H1 (cell line): ENCODE measurements at regions not wholly inside any gene's neighbourhood (a gene's known extent, or its start where the extent isn't known, plus 50 kb on each side); places are given as distances from the start of the nearest gene placed in this dataset.

ENCODE experiments used
- CTCF ChIA-PET: fragments of 300-600 bp; sonication (Branson Sonifier 250); formaldehyde crosslinking; loops from one replicate; lab custom pipeline; 2021; ENCODE audit not compliant: partially characterized antibody; lab: Charles Lee
- POLR2A ChIA-PET: fragments of 300-600 bp; sonication (Branson Sonifier 250); formaldehyde crosslinking; loops from one replicate; lab custom pipeline; 2021; ENCODE audit warnings: inconsistent platforms; ENCODE audit not compliant: partially characterized antibody; lab: Charles Lee
- DNase-seq, 2 experiments: peaks; one replicate each; pipeline versions ENCODE4 v3.0.0 to v3.0.0-alpha.2; 2010 to 2022; ENCODE audit warnings: low spot score in 2 of 2, low read depth in 1 of 2, mixed read lengths in 1 of 2
- FAIRE-seq: peaks from 2 replicates; lab custom pipeline; 2011; peaks lifted over from hg19 to GRCh38; lab: Jason Lieb, UNC
- H2AFZ ChIP-seq: 2 replicates; pipeline ENCODE4 v1.8.1; 2012; ENCODE audit warnings: low read length, inconsistent platforms
- H2AK5ac ChIP-seq: 2 replicates; pipeline ENCODE4 v1.6.1; 2013; ENCODE audit warnings: low read depth, low read length
- H2BK120ac ChIP-seq: replicated peaks from 2 replicates; pipeline ENCODE3; 2013; ENCODE audit warnings: low read depth, low read length, inconsistent platforms
- H2BK12ac ChIP-seq: 2 replicates; pipeline ENCODE4 v1.6.1; 2013; ENCODE audit warnings: low read depth, low read length
- H2BK15ac ChIP-seq: 2 replicates; pipeline ENCODE4 v1.6.1; 2013; ENCODE audit warnings: low read length
- H2BK20ac ChIP-seq: 2 replicates; pipeline ENCODE4 v1.6.1; 2013; ENCODE audit warnings: low read length
- H2BK5ac ChIP-seq: 2 replicates; pipeline ENCODE4 v1.6.1; 2013; ENCODE audit warnings: low read depth, low read length
- H3K14ac ChIP-seq: 2 replicates; pipeline ENCODE4 v1.6.1; 2013; ENCODE audit warnings: inconsistent platforms; ENCODE audit not compliant: insufficient read length
- H3K18ac ChIP-seq: 2 replicates; pipeline ENCODE4 v1.6.1; 2013; ENCODE audit warnings: low read length; ENCODE audit errors: extremely low read depth
- H3K23ac ChIP-seq: 2 replicates; pipeline ENCODE4 v1.6.1; 2013; ENCODE audit warnings: inconsistent platforms; ENCODE audit not compliant: insufficient read length
- H3K23me2 ChIP-seq: 2 replicates; pipeline ENCODE4 v1.6.1; 2013; ENCODE audit warnings: low read depth, low read length
- H3K27ac ChIP-seq: 2 replicates; pipeline ENCODE4 v1.6.1; 2011; ENCODE audit warnings: low read depth, low read length, inconsistent platforms
- H3K27me3 ChIP-seq, 4 experiments: replicated peaks in 1 of 4; 1 replicate in 1 of 4; 2 replicates in 3 of 4; pipeline versions ENCODE4 v1.6.1 to v1.8.1; 2011 to 2013; ENCODE audit warnings: low read length in 3 of 4, mild to moderate bottlenecking in 3 of 4, inconsistent platforms in 2 of 4, mixed read lengths in 2 of 4, moderate library complexity in 1 of 4; ENCODE audit not compliant: control insufficient read depth in 3 of 4, insufficient read depth in 3 of 4; ENCODE audit errors: extremely low read depth in 1 of 4
- H3K36me3 ChIP-seq, 4 experiments: 2 replicates each; pipeline versions ENCODE4 v1.6.1 to v1.8.1; 2011 to 2013; ENCODE audit warnings: mild to moderate bottlenecking in 4 of 4, low read length in 3 of 4, moderate library complexity in 2 of 4, control low read depth in 1 of 4, inconsistent platforms in 1 of 4; ENCODE audit not compliant: insufficient read depth in 4 of 4, control insufficient read depth in 2 of 4
- H3K4ac ChIP-seq: replicated peaks from 2 replicates; pipeline ENCODE3; 2013; ENCODE audit warnings: low read length, low read depth, mixed read lengths, inconsistent platforms; ENCODE audit not compliant: insufficient read length
- H3K4me1 ChIP-seq, 4 experiments: replicated peaks in 1 of 4; 1 replicate in 1 of 4; 2 replicates in 3 of 4; pipeline versions ENCODE4 v1.6.1 to v1.8.1; 2011 to 2013; ENCODE audit warnings: low read length in 3 of 4, inconsistent platforms in 2 of 4, mixed read lengths in 1 of 4; ENCODE audit not compliant: insufficient read depth in 4 of 4, control insufficient read depth in 3 of 4
- H3K4me2 ChIP-seq, 2 experiments: 2 replicates each; pipeline versions ENCODE4 v1.6.1 to v1.8.1; 2011 to 2013; ENCODE audit warnings: low read depth in 2 of 2, low read length in 2 of 2, control low read depth in 1 of 2, inconsistent platforms in 1 of 2, mild to moderate bottlenecking in 1 of 2; ENCODE audit not compliant: insufficient read depth in 1 of 2
- H3K4me3 ChIP-seq, 4 experiments: fragments of 200-600, 300-600 bp in 1 of 4; sonication (generic), shearing (Covaris generic), sonication (Bioruptor Twin) in 1 of 4; 2 replicates each; pipeline versions ENCODE4 v1.5.1 to v1.8.1; 2011 to 2016; ENCODE audit warnings: low read length in 4 of 4, low read depth in 3 of 4, control low read depth in 2 of 4, inconsistent platforms in 2 of 4, mild to moderate bottlenecking in 2 of 4, mixed read lengths in 1 of 4, moderate library complexity in 1 of 4; ENCODE audit not compliant: insufficient read depth in 2 of 4; ENCODE audit errors: extremely low read depth in 1 of 4
- H3K56ac ChIP-seq: replicated peaks from 2 replicates; pipeline ENCODE3; 2013; ENCODE audit warnings: low read depth, mild to moderate bottlenecking, mixed read lengths, low read length, inconsistent platforms; ENCODE audit not compliant: insufficient read length
- H3K79me1 ChIP-seq: 2 replicates; pipeline ENCODE4 v1.6.1; 2013; ENCODE audit warnings: low read depth, low read length, control low read depth
- H3K79me2 ChIP-seq, 2 experiments: 2 replicates each; pipeline versions ENCODE4 v1.6.1 to v1.8.1; 2012 to 2013; ENCODE audit warnings: low read length in 2 of 2, mild to moderate bottlenecking in 2 of 2, inconsistent platforms in 1 of 2; ENCODE audit not compliant: insufficient read depth in 2 of 2, control insufficient read depth in 1 of 2
- H3K9ac ChIP-seq, 4 experiments: replicated peaks in 1 of 4; 1 replicate in 1 of 4; 2 replicates in 3 of 4; pipeline versions ENCODE4 v1.6.1 to v1.8.1; 2011 to 2013; ENCODE audit warnings: low read depth in 3 of 4, low read length in 3 of 4, control low read depth in 2 of 4, mild to moderate bottlenecking in 2 of 4, moderate library complexity in 2 of 4, inconsistent platforms in 1 of 4; ENCODE audit errors: extremely low read depth in 1 of 4
- H3K9me3 ChIP-seq, 2 experiments: 2 replicates each; pipeline versions ENCODE4 v1.6.1 to v1.8.1; 2012 to 2013; ENCODE audit warnings: mild to moderate bottlenecking in 2 of 2, moderate library complexity in 2 of 2, control low read depth in 1 of 2, inconsistent platforms in 1 of 2, low read depth in 1 of 2, low read length in 1 of 2, mixed read lengths in 1 of 2; ENCODE audit not compliant: insufficient read depth in 2 of 2
- H4K20me1 ChIP-seq, 2 experiments: replicated peaks in 1 of 2; 2 replicates each; pipeline versions ENCODE3 to v1.8.1; 2011 to 2013; ENCODE audit warnings: inconsistent platforms in 2 of 2, low read length in 2 of 2, mild to moderate bottlenecking in 1 of 2; ENCODE audit not compliant: insufficient read depth in 2 of 2, control insufficient read depth in 1 of 2
- H4K5ac ChIP-seq: 2 replicates; pipeline ENCODE4 v1.6.1; 2013; ENCODE audit warnings: low read length, low read depth, mixed read lengths, inconsistent platforms; ENCODE audit not compliant: insufficient read length
- H4K8ac ChIP-seq: 2 replicates; pipeline ENCODE4 v1.8.0; 2013; ENCODE audit warnings: mild to moderate bottlenecking, moderate library complexity, low read length, inconsistent platforms; ENCODE audit not compliant: insufficient read depth; ENCODE audit errors: extremely low read depth
- H4K91ac ChIP-seq: replicated peaks from 2 replicates; pipeline ENCODE3; 2013; ENCODE audit warnings: low read length, mixed read lengths, inconsistent platforms; ENCODE audit not compliant: insufficient read length
- CEBPB ChIP-seq: IDR thresholded peaks from 2 replicates; pipeline ENCODE4 v1.6.1; 2012; ENCODE audit warnings: low read depth, low read length
- EGR1 ChIP-seq: IDR thresholded peaks from 2 replicates; pipeline ENCODE4 v1.6.1; 2011; ENCODE audit warnings: low read depth, low read length, borderline replicate concordance
- MAFK ChIP-seq: IDR thresholded peaks from 2 replicates; pipeline ENCODE4 v1.6.1; 2012; ENCODE audit warnings: low read depth, mild to moderate bottlenecking, improper control_type of control experiment, low read length
- PHF8 ChIP-seq: fragments of 200-600 bp; sonication (generic); conservative IDR thresholded peaks from 2 replicates; pipeline ENCODE4 v1.7.1; 2012; ENCODE audit warnings: low read depth, mild to moderate bottlenecking, inconsistent platforms, low read length, moderate library complexity
- POLR2AphosphoS5 ChIP-seq: IDR thresholded peaks from 2 replicates; pipeline ENCODE4 v1.6.1; 2011; ENCODE audit warnings: low read depth, low read length
- RBBP5 ChIP-seq: IDR thresholded peaks from 2 replicates; pipeline ENCODE4 v1.7.1; 2012; ENCODE audit warnings: low read depth, mild to moderate bottlenecking, inconsistent platforms, low read length, moderate library complexity, borderline replicate concordance
- SIX5 ChIP-seq: IDR thresholded peaks from 2 replicates; pipeline ENCODE4 v1.6.1; 2011; ENCODE audit warnings: mild to moderate bottlenecking, low read depth, low read length
- YY1 ChIP-seq: IDR thresholded peaks from 2 replicates; pipeline ENCODE4 v1.6.1; 2011; ENCODE audit warnings: low read depth, mild to moderate bottlenecking, low read length
- TF ChIP-seq, protein P1 (sequence below): IDR thresholded peaks from 2 replicates; pipeline ENCODE4 v1.6.1; 2012; ENCODE audit warnings: inconsistent platforms
- TF ChIP-seq, protein P2 (sequence below): IDR thresholded peaks from 2 replicates; pipeline ENCODE4 v1.6.1; 2012; ENCODE audit warnings: inconsistent platforms

DNA sequence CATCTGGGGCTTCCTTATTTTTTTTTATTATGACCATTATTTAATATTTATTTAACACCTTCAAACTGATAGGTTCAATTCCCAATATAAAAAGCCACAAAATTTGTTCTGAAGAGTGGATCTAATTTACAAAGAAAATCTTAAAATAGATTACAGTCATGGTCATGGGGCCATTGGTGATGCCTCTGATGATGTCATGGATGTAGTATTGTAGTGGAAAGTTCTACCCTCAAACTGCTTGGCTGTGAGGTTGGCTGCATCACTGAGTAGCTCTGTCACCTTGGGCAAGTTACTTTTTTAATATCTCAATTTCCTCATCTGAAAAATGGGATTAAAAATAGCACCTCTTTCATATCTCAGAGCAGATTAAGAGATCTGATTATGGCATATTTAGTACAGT, 128.5 kb downstream of the DKK1 start:
- H2BK15ac ChIP-seq = no peak overlapping the region
- no peak overlapping the region for H3K4me3 ChIP-seq
- H3K4me1 ChIP-seq = peaks cover 0 to 4% (median 0%) of the 10 kb centered on the region in 4 experiments; a peak in 2 of 7 replicates
- H4K20me1 ChIP-seq = no peaks in the 10 kb centered on the region
- no peak overlapping the region for H3K4me2 ChIP-seq
- TF ChIP-seq CEBPB (no peak), MAFK (no peak), POLR2AphosphoS5 (no peak), YY1 (no peak), RBBP5 (no peak), EGR1 (no peak), PHF8 (no peak), SIX5 (no peak)
- TF ChIP-seq, protein P1, sequence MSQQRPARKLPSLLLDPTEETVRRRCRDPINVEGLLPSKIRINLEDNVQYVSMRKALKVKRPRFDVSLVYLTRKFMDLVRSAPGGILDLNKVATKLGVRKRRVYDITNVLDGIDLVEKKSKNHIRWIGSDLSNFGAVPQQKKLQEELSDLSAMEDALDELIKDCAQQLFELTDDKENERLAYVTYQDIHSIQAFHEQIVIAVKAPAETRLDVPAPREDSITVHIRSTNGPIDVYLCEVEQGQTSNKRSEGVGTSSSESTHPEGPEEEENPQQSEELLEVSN = no peak
- TF ChIP-seq, protein P2, sequence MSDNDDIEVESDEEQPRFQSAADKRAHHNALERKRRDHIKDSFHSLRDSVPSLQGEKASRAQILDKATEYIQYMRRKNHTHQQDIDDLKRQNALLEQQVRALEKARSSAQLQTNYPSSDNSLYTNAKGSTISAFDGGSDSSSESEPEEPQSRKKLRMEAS = no peak
- no peak overlapping the region for H3K18ac ChIP-seq
- no peak overlapping the region for H2AFZ ChIP-seq
- no peaks in the 10 kb centered on the region for H3K9me3 ChIP-seq
- DNase-seq = no peak
- H2BK120ac ChIP-seq = no peak overlapping the region
- ChIA-PET POLR2A (no interaction called here), CTCF (interaction anchor here (0.7 to 2.0 kb wide), 3 partner anchors 9 to 246 kb away, joined by 4 to 10 read pairs (median 6); no protein-coding TSS in a partner anchor)
- H2BK20ac ChIP-seq = no peak overlapping the region
- H4K5ac ChIP-seq = no peak overlapping the region
- no peak overlapping the region for H3K56ac ChIP-seq
- no peaks in the 10 kb centered on the region for H3K79me1 ChIP-seq
- no peak overlapping the region for H2BK12ac ChIP-seq
- H3K27me3 ChIP-seq = no peaks in the 10 kb centered on the region
- no peaks in the 10 kb centered on the region for H3K23me2 ChIP-seq
- no peak overlapping the region for H3K4ac ChIP-seq
- H4K8ac ChIP-seq = no peak overlapping the region
- H2BK5ac ChIP-seq = no peak overlapping the region
- no peak overlapping the region for H3K9ac ChIP-seq
- no peak overlapping the region for H3K23ac ChIP-seq
- H3K79me2 ChIP-seq = no peaks in the 10 kb centered on the region
- H3K27ac ChIP-seq = no peak overlapping the region
- FAIRE-seq = no peak
- H4K91ac ChIP-seq = no peak overlapping the region
- H3K14ac ChIP-seq = no peak overlapping the region
- H3K36me3 ChIP-seq = no peaks in the 10 kb centered on the region
- H2AK5ac ChIP-seq = no peak overlapping the region
